NCI-H69 (cell line): ENCODE measurements at regions not wholly inside any gene's neighbourhood (a gene's known extent, or its start where the extent isn't known, plus 50 kb on each side); places are given as distances from the start of the nearest gene placed in this dataset.

Experiments
- DNase-seq: peaks from one replicate; lab custom pipeline; 2025; lab: John Stamatoyannopoulos, UW

- DNase-seq = no peak
These were observed 621.7 kb downstream of the ZPLD1 start for GRCh38 chr3:103056542-103056941.

- DNase-seq = peak; percentile 3
These were observed 622.2 kb downstream of the ZPLD1 start for GRCh38 chr3:103057003-103057402.

DNA sequence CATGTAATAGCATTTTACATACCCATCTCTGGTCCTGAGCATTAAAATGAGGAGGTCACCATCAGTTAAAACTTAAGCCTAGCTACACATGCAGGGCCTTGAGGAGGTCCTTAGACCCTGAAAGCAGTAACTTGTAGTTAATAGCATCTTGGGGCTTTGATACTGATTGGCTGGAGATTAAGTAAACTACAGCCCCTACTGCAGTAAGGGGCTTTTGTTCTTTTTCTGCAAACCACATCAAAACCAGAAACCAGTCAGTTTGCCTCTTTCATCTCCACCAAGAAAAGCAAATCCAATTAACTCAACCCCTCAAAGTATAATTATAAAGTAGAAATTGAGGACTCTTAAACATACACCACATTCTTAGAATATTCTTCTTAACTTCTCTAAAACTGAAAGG, 622.7 kb downstream of the ZPLD1 start:
- DNase-seq = no peak

DNA sequence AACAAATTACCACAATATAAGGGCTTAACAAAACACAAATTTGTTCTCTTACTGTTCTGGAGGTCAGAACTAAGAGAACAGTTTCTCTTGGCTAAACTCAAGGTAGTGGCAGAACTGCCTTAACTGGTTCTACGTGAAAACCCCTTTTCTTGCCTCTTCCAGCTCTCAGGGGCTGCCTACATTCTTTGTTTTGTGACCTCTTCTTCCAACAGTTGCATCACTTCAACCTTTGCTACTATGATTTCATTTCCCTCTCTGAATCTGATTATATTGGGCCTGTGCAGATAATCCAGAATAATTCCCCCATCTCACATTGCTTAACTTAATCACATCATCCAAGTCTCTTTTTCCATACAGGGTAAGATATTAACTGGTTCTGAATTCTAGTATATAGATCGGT, 624.6 kb downstream of the ZPLD1 start:
- no peak for DNase-seq

DNA sequence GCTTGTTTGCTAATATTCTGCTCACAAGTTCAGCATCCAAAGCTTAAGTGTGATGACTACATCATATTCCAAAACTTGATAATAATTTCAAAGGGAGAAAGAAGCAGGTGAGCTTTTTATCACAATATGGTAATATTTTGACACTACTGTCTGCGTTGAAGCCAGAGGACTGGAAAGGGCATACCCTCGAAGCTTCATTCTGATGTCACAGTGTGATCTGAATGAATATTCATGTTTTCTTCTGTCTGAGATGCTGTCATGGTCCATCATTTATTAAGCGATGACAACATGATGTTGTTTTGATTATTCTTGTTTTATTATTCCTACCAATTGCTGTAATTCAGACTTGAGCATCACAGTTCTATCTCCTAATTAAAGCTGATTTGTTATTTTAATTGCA, 625.4 kb downstream of the ZPLD1 start:
- DNase-seq = no peak

DNA sequence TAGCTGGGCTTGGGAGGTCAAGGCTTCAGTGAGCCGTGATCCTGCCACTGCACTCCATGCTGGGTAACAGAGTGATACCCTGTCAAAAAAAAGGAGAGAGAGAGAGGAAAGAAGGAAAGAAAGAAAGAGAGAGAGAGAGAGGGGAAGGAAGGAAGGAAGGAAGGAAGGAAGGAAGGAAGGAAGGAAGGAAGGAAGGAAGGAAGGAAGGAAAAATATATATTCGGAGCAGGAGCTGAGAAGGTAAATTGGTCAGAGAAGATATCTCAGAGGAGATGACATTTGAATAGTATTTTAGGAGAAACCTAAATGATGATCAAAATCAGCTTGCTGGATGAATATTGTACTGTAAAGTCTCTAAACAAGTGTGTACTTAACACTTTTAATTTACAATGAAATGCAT, 633.1 kb downstream of the ZPLD1 start:
- DNase-seq = no peak

- DNase-seq = no peak
These were observed 640.5 kb downstream of the ZPLD1 start for GRCh38 chr3:103075282-103075681.

DNA sequence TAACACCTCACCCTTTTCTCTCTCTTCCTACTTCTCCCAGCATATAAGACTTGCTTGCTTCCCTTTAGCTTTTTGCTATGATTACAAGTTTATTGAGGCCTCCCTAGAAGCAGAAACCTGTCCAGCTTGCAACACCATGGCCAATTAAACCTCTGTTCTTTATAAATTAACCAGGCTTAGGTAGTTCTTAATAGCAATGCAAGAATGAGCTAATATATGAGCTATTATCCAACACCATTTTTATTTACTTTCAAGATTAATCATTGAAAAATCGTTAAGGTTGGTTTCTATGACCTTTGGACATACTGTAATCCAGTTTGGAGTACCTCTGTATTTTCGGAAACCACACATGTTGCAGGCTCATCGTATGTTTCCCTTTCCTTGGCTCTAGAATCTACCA, 643.1 kb downstream of the ZPLD1 start:
- no peak for DNase-seq

DNA sequence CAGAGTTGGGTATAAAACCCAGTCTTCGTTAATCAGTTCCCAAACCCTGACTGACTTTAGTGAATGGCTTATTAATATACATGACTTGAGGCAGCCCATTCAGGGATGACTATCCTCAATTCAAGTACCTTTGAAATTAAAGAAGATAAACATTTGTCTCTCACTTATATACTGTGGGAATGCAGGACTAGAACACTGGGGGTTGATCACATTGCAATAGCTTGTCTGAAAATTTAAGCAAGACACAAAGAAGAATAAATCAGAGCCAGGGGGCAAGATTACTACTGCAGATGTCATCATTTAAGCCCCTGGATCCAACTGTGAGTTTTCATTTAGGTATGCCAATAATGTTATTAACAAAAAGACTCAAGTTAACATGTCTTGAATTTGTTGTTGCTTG, 647.7 kb downstream of the ZPLD1 start:
- no peak for DNase-seq

DNA sequence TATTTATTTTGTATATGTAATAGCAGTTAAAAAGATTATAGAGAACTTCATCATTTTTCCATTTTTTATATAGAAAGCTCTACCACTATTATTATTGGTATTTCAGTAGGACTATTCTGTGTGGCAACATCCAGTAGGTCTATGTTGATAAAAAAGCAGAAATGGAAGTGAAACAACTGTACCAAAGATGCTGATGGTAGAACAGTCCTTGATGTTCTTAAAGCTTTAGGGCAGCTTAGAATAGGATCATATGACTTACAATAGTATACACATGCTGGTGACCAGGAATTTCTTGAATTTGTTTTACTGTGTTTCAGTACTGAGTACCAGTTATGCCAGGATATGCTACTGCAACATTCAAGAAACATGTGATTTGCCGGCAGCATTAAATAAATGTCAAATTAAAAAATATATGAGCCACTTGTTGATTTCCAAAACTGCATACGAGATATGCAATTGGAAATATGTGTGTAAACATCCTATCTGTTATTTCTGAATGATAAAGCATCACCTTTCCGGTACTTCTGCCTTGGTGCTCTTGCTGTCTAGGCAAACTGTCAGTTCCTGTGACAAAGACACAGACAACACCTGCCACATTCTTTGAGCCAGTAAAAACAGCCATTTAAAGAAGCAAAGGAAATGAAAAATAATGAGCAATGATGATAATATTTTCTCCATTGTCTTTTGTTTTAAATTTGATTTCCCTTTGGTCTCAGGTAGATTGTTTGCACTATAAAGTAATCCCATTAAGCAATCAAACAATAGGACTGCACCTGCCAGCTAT, 649.2 kb downstream of the ZPLD1 start:
- peak; percentile 35 for DNase-seq

DNA sequence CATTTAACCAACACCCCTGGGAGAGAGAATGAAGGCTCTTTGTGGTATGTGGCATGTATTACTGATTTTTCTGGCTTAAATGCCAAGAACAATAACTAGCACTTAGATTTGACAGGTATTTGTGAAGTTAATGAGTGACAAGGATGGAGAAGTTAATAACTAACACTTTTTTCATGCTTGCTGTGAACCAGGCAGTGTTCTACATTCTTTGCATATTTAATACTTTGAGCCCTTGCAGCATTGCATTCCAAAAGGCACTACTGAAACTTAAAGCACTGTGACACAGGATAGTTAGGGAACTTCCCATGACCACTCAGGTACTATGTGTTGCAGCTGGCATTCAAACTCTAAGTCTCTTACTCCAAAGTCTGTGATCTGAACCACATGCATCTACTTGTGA, 650.6 kb downstream of the ZPLD1 start:
- DNase-seq = no peak

GRCh38 chr3:103089758-103090157, 654.9 kb downstream of the ZPLD1 start:
- DNase-seq = no peak

DNA sequence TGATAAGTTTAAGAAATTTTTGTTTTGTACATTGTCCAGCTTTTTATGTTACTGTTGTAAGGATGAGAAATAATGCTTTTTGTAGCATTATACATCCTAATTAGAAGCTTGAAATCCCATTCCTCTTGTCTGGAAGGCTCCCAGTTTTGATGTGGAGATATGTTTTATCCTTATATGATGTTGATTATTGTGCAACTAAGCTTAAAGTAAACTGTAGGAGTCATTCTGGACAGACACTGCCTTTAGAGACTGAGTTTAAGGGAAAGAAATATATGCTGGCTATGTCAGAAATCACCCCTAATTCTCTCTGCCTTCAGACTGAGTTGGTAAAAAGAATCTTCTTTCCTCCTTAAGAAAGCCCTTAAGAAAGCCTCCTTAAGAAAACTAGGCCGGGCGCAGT, 670.4 kb downstream of the ZPLD1 start:
- no peak for DNase-seq

- DNase-seq = peak; percentile 14
These were observed 677.5 kb downstream of the ZPLD1 start for GRCh38 chr3:103112273-103112672.

- no peak for DNase-seq
These were observed 691.3 kb downstream of the ZPLD1 start for GRCh38 chr3:103126115-103126514.

DNA sequence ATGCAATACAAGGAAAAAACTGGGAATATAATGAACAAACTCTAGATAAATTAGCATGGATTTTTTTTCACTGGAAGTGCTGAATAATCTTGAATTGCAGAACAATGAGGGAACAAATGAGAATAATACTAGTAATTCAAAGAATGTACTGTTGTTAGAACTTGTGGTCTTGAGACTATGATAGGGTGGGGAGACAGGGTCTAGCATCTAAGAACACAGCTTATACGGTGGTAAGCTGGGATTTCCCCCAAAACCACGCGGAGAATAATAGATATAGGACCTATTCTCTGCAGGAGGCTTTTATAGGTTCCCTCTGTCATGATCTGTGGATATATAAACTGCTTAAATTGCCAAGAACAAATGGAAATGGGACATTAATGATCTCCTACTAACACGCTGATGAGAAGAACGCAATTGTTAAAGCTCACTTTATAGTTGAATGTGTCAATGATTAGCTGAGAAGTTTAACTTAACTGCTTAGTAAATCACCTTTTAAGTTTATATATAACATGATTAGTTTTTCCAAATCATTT, 692.3 kb downstream of the ZPLD1 start:
- DNase-seq = no peak

GRCh38 chr3:103127737-103128136, 692.9 kb downstream of the ZPLD1 start:
- DNase-seq = no peak

DNA sequence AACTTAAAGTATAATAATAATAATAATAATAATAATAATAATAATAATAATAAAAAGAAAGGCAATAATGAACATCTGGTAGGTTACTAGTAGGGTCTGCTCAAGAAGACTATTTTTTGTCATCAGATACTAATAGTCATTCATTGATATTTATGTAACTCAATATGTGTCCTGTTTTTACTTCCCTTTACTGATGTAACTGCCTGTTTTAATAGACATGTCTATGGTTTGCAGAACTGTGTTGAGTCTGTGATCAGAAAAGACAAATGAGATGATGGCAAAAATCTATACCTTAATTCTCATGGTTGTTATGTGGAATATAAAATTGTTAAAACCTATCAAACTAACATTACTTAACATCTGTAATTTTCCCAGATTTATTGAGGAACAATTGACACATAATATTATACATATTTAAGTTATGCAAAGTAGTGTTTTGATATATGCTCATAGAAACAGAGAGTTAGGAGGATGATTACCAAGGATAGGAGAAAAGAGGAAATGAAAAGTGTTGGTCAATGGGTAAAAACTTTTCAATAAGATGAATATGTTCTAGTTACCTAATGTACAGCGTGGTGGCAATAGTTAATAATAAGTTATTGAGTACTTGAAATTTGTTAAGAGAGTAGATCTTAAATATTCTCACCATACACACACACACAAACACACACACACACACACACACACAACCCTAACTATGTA, 699.4 kb downstream of the ZPLD1 start:
- no peak for DNase-seq

GRCh38 chr3:103136621-103137020, 701.8 kb downstream of the ZPLD1 start:
- DNase-seq = peak; percentile 5

DNA sequence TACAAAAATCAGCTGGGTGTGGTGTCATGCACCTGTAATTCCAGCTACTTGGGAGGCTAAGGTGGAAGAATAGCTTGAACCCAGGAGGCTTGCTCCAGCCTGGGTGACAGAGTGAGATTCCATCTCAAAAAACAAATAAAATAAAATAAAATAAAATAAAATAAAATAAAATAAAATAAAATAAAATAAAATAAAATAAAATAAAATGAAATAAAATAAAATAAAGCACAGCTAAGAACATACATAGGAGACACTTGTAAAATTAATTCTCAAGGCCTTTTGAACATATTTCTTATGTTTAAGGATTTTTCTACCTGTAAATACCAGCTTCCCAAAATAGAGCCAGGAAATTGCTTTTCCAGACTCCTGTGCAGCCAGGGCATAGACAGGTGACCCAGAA, 703.0 kb downstream of the ZPLD1 start:
- no peak for DNase-seq

- DNase-seq = peak; percentile 23
These were observed 723.4 kb downstream of the ZPLD1 start for GRCh38 chr3:103158183-103158582.

DNA sequence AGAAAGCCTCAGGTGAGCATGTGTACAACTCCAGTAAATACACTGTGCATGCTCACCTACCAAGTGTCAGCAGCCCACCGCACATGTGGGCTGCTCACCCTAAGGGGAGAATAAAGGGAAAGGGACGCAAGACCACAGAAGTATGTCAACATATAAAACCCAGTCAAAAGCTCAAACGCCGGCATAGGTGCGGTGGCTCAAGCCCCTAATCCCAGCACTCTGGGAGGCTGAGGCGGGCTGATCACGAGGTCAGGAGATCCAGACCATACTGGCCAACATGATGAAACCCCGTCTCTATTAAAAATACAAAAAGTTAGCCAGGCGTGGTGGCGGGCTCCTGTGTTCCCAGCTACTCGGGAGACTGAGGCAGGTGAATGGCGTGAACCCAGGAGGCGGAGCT, 732.1 kb downstream of the ZPLD1 start:
- no peak for DNase-seq

- DNase-seq = no peak
These were observed 733.0 kb downstream of the ZPLD1 start for GRCh38 chr3:103167850-103168249.
